Colonic mucosa (tissue), 4 donors: ENCODE measurements at regions not wholly inside any gene's neighbourhood (a gene's known extent, or its start where the extent isn't known, plus 50 kb on each side); places are given as distances from the start of the nearest gene placed in this dataset.

Experiments used
- DNase-seq: peaks from one replicate; pipeline ENCODE4 v3.0.0-alpha.2; 2020
- H3K27ac ChIP-seq: fragments of 200-600 bp; one replicate; pipeline ENCODE4 v1.8.0; 2021
- H3K27me3 ChIP-seq: fragments of 200-600 bp; one replicate; pipeline ENCODE4 v1.8.0; 2021
- H3K36me3 ChIP-seq: fragments of 200-600 bp; one replicate; pipeline ENCODE4 v1.8.0; 2021
- H3K4me1 ChIP-seq: fragments of 200-600 bp; one replicate; pipeline ENCODE4 v1.8.0; 2021; ENCODE audit warnings: mild to moderate bottlenecking
- H3K4me3 ChIP-seq: fragments of 200-600 bp; one replicate; pipeline ENCODE4 v1.8.0; 2021
- H3K9ac ChIP-seq, 2 donors: one replicate each; pipeline ENCODE4 v1.7.0; 2013; ENCODE audit warnings: control low read depth in 2 of 2, low read depth in 2 of 2, low read length in 2 of 2
- H3K9me3 ChIP-seq: fragments of 200-600 bp; one replicate; pipeline ENCODE4 v1.8.0; 2021
- intact Hi-C: fragments of 100-400 bp; cut with DNase I; formaldehyde crosslinking; loops from one replicate; pipeline ENCODE4 v1.14.1; 2022
- TF ChIP-seq, protein P1 (sequence below): fragments of 200-600 bp; IDR thresholded peaks from one replicate; pipeline ENCODE4 v1.8.0; 2022; ENCODE audit warnings: antibody characterized with exemption, mild to moderate bottlenecking
- donor health status: healthy.
- donor health status: DM: no; HTN: no; CAD: no.
- donor health status: DM: no; HTN: no; CAD: no.

DNA sequence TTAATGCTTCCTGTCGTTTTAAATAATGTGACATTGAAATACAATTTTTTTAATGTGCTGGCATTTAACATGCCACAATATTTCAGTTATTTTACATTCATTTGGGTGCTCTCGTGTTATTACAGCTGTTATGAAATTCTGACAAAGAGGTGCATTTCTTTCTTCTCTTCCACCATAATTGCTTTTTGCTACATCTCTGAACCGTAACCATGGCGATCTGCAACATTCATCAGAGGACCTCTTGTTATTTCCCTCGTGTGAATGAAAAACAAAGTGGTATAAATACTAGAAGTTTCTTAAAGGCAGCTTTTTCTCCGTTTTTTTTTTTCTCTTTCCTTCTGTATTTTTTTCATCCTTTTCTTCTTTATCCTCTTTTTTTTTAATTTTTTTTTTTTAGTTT, 316.4 kb downstream of the MCTP2 start:
- no peak for DNase-seq
- TF ChIP-seq, protein P1, sequence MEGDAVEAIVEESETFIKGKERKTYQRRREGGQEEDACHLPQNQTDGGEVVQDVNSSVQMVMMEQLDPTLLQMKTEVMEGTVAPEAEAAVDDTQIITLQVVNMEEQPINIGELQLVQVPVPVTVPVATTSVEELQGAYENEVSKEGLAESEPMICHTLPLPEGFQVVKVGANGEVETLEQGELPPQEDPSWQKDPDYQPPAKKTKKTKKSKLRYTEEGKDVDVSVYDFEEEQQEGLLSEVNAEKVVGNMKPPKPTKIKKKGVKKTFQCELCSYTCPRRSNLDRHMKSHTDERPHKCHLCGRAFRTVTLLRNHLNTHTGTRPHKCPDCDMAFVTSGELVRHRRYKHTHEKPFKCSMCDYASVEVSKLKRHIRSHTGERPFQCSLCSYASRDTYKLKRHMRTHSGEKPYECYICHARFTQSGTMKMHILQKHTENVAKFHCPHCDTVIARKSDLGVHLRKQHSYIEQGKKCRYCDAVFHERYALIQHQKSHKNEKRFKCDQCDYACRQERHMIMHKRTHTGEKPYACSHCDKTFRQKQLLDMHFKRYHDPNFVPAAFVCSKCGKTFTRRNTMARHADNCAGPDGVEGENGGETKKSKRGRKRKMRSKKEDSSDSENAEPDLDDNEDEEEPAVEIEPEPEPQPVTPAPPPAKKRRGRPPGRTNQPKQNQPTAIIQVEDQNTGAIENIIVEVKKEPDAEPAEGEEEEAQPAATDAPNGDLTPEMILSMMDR: no peak
- Histone ChIP-seq H3K9ac (no peak overlapping the region), H3K27ac (no peak overlapping the region), H3K27me3 (no peaks in the 10 kb centered on the region), H3K4me3 (no peak overlapping the region), H3K9me3 (no peaks in the 10 kb centered on the region), H3K4me1 (no peaks in the 10 kb centered on the region), H3K36me3 (no peaks in the 10 kb centered on the region)
- intact Hi-C loops: no loop called here

DNA sequence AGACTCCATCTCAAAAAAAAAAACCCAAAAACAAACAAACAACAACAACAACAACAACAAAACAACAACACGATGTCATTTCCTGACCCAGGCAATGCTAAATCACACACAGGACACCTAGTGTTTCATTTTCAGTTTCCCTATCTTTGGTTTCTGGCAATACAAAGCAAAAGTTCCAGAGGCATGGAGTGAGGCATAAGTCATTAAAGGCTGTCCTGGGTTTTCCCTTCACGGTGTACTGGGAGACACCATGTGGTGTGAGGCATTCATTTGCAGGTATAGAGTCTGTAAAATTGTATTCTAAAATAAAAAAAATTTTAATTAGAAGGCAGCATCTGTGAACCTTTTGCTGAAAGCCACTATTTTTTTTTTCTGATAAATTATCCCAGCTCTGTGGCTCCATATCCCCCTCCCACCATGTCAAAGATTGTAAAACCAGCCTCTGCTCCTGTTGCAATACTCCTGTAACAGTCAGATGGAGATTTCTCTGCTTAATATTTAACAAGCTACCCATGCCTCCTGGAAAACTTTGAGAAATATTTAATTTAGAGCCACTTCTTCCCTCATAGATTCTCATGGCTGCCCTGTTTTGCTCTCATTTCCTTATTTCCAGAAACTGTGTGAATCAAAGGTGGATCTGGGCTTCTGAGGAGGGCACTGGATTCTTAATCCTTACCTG, 324.6 kb downstream of the MCTP2 start:
- intact Hi-C loops: no loop called here
- Histone ChIP-seq H3K4me3 (no peak overlapping the region), H3K9ac (no peak overlapping the region), H3K27me3 (no peaks in the 10 kb centered on the region), H3K36me3 (no peaks in the 10 kb centered on the region), H3K27ac (no peak overlapping the region), H3K4me1 (no peaks in the 10 kb centered on the region), H3K9me3 (no peaks in the 10 kb centered on the region)
- TF ChIP-seq, protein P1: no peak
- no peak for DNase-seq

DNA sequence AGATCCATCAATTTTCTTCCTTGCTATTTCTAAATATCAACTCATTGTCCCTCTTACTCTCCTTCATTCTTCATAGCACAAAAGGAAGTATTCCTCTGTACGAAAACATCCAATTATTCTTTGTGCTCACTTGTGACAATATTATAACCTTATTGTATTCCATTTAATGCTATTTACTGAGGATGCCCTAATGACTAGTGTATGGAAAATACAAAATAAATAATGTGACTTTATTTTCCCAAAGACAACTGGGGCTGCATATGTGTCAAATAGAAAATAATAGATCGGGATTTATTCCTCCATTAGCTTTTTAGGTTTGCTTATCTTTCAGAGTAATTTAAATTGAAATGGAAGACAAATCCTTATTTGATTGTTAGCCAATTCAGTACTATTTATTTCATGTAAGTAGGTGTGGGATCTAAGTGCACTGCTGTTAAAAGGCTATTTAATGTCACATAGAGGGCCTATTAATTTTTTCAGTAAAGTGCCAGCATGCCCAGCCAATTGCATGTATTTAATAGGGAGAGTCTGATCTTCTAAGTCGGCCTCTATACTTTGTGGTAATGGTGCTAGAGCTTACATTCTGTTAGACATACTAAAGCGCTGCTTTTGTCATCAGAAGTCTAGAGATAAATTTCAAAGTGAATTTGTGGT, 329.8 kb downstream of the MCTP2 start:
- no peaks in the 10 kb centered on the region for H3K27me3 ChIP-seq
- H3K4me1 ChIP-seq: no peaks in the 10 kb centered on the region
- TF ChIP-seq, protein P1: no peak
- no peaks in the 10 kb centered on the region for H3K9me3 ChIP-seq
- no peak for DNase-seq
- intact Hi-C loops: no loop called here
- no peaks in the 10 kb centered on the region for H3K36me3 ChIP-seq
- no peak overlapping the region for H3K9ac ChIP-seq
- H3K4me3 ChIP-seq: no peak overlapping the region
- H3K27ac ChIP-seq: no peak overlapping the region

DNA sequence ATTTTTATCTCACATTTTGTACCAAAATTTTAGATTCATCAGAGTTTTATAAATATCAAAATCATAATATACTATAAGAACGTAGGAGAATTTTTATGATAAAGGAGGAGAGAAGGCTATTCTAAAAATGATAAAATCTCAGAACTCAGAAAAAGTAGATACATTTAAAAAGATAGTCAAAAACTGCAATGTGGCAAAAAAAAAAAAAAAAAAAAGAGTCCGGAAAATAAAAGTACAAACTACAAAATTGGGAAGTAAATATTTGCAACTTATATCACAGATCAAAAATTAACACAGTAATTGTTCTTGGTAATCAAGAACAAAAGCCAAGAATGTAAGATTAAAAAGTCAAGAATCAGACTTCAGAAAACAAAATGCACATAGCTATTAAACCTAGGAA, 332.1 kb downstream of the MCTP2 start:
- no peaks in the 10 kb centered on the region for H3K4me1 ChIP-seq
- no peak overlapping the region for H3K27ac ChIP-seq
- TF ChIP-seq, protein P1: no peak
- DNase-seq: no peak
- no peaks in the 10 kb centered on the region for H3K36me3 ChIP-seq
- H3K4me3 ChIP-seq: no peak overlapping the region
- H3K27me3 ChIP-seq: no peaks in the 10 kb centered on the region
- no peaks in the 10 kb centered on the region for H3K9me3 ChIP-seq
- H3K9ac ChIP-seq: no peak overlapping the region
- intact Hi-C loops: no loop called here

DNA sequence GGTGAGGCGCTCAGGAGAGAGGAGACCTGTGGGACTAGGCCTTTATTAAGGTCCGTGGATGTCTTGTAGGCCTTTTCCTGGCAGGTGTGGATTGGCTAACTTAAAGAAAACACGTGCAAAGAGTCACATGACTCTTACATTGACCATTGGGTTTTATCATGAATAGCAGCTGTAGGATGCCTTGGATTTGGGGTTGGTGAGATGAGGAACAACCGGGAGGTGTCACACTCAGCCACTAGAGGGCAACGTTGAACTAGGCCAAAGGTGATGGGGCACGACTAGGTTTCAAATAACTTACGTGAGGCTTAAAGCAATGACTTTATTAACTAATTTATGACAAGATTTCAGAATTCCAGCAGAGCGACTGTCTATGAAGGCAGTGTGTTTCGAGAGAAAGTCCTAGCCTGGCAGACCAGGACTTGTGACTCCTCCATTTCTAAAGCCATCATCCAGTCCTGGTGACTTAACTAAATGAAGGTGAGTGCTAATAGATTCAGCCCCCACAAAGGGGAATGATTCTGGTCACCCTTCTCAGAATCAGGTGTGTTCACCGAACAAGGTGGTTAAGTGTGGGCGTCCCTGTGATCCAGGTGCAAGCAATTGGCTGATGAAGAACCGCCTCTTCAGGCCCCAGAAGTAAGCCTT, 345.6 kb downstream of the MCTP2 start:
- Histone ChIP-seq H3K27me3 (no peaks in the 10 kb centered on the region), H3K4me1 (no peaks in the 10 kb centered on the region), H3K27ac (no peak overlapping the region), H3K36me3 (no peaks in the 10 kb centered on the region), H3K9me3 (no peaks in the 10 kb centered on the region), H3K4me3 (no peak overlapping the region), H3K9ac (no peak overlapping the region)
- TF ChIP-seq, protein P1: peak; percentile 59
- DNase-seq: peak; percentile 33
- intact Hi-C loops: no loop called here
